Vagina (tissue), 2 donors: ENCODE measurements at regions not wholly inside any gene's neighbourhood (a gene's known extent, or its start where the extent isn't known, plus 50 kb on each side); places are given as distances from the start of the nearest gene placed in this dataset.
"Not testable (repeated sequence)": the region's sequence is repeated elsewhere in the genome, so short reads cannot be mapped to it uniquely, and the experiment has no call there.

Source experiments
- CTCF ChIP-seq, 3 experiments: fragments of 450-650 bp in 2 of 3; fragments of 200-600 bp in 1 of 3; sonication (generic) in 1 of 3; IDR thresholded peaks; one replicate each; pipeline ENCODE4 v1.5.1; 2017 to 2019; ENCODE audit warnings: antibody characterized with exemption in 3 of 3, mild to moderate bottlenecking in 2 of 3, moderate library complexity in 2 of 3
- POLR2A ChIP-seq, 2 donors: fragments of 450-650 bp; IDR thresholded peaks; one replicate each; pipeline ENCODE4 v1.6.1; 2017; ENCODE audit warnings: antibody characterized with exemption in 2 of 2, mild to moderate bottlenecking in 2 of 2, moderate library complexity in 2 of 2
- POLR2AphosphoS5 ChIP-seq, 2 donors: sonication (generic); formaldehyde crosslinking; IDR thresholded peaks; one replicate each; pipeline ENCODE4 v1.9.0; 2017; ENCODE audit warnings: antibody characterized with exemption in 2 of 2, mild to moderate bottlenecking in 2 of 2, low read depth in 1 of 2; ENCODE audit not compliant: insufficient read depth in 1 of 2

- not testable (repeated sequence) for TF ChIP-seq CTCF (IDR thresholded peaks at IDR 0.05); POLR2A (IDR thresholded peaks at IDR 0.05); POLR2AphosphoS5 (IDR thresholded peaks at IDR 0.05; ENCODE audit: insufficient read depth in 1 of 2, low read depth in 1 of 2)
These were observed 149.0 kb downstream of the LAT start for GRCh38 chr16:29133681-29134430.
